IMR-90 (cell line): ENCODE measurements at regions not wholly inside any gene's neighbourhood (a gene's known extent, or its start where the extent isn't known, plus 50 kb on each side); places are given as distances from the start of the nearest gene placed in this dataset.

ENCODE experiments used
- ATAC-seq: fragments of 200-7000 bp; cut with Tn5 transposase; 2 replicates; pipeline ENCODE4 v1.9.1; 2020; ENCODE audit warnings: low read depth, mild to moderate bottlenecking, moderate library complexity
- BruUV-seq: library from RNA; stranded (reverse); fragments of 400-500 nt; replicated peaks from 2 replicates; lab custom pipeline; 2021; lab: Mats Ljungman, UMichigan
- CTCF ChIA-PET: fragments of 300-600 bp; formaldehyde crosslinking; extraction: SDS; loops from one replicate; lab custom pipeline; 2021; ENCODE audit warnings: antibody characterized with exemption; lab: Yijun Ruan, JAX
- POLR2A ChIA-PET: fragments of 300-600 bp; sonication (Branson Sonifier 250); formaldehyde crosslinking; loops from one replicate; lab custom pipeline; 2022; ENCODE audit warnings: antibody characterized with exemption; ENCODE audit not compliant: unreplicated experiment; lab: Charles Lee
- DNase-seq: peaks from one replicate; pipeline ENCODE4 v3.0.0; 2013
- H2AFZ ChIP-seq: replicated peaks from 2 replicates; pipeline ENCODE3; 2013; ENCODE audit warnings: low read length, mild to moderate bottlenecking; ENCODE audit not compliant: poor library complexity
- H2AK5ac ChIP-seq: 2 replicates; pipeline ENCODE4 v1.6.1; 2013; ENCODE audit warnings: low read depth, low read length, inconsistent platforms
- H2AK9ac ChIP-seq: replicated peaks from 2 replicates; pipeline ENCODE3; 2013; ENCODE audit warnings: mild to moderate bottlenecking, low read depth, low read length, moderate library complexity; ENCODE audit not compliant: poor library complexity
- H2BK120ac ChIP-seq: 2 replicates; pipeline ENCODE4 v1.6.1; 2013; ENCODE audit warnings: low read depth, low read length, inconsistent platforms
- H2BK15ac ChIP-seq: 3 replicates; pipeline ENCODE4 v1.6.1; 2013; ENCODE audit warnings: low read depth, low read length, inconsistent platforms
- H2BK20ac ChIP-seq: 2 replicates; pipeline ENCODE4 v1.6.1; 2013; ENCODE audit warnings: low read depth, mild to moderate bottlenecking, inconsistent platforms, low read length, moderate library complexity
- H2BK5ac ChIP-seq: 2 replicates; pipeline ENCODE4 v1.6.1; 2013; ENCODE audit warnings: mild to moderate bottlenecking, low read depth, low read length, inconsistent platforms; ENCODE audit not compliant: poor library complexity, severe bottlenecking
- H3K14ac ChIP-seq: replicated peaks from 2 replicates; pipeline ENCODE4 v1.6.1; 2013; ENCODE audit warnings: low read depth, low read length, inconsistent platforms
- H3K18ac ChIP-seq: 2 replicates; pipeline ENCODE4 v1.6.1; 2013; ENCODE audit warnings: low read depth, low read length, control low read depth
- H3K23ac ChIP-seq: 2 replicates; pipeline ENCODE4 v1.6.1; 2013; ENCODE audit warnings: low read depth, low read length, inconsistent platforms
- H3K27ac ChIP-seq: 2 replicates; pipeline ENCODE4 v1.5.1; 2013; ENCODE audit warnings: mild to moderate bottlenecking, control low read depth, low read length; ENCODE audit not compliant: insufficient read depth
- H3K27me3 ChIP-seq: 2 replicates; pipeline ENCODE4 v1.6.1; 2013; ENCODE audit warnings: low read length; ENCODE audit not compliant: control insufficient read depth, insufficient read depth
- H3K36me3 ChIP-seq: 2 replicates; pipeline ENCODE4 v1.6.1; 2013; ENCODE audit warnings: low read length, mixed read lengths; ENCODE audit not compliant: control insufficient read depth, insufficient read depth
- H3K4ac ChIP-seq: 2 replicates; pipeline ENCODE4 v1.6.1; 2013; ENCODE audit warnings: low read depth, low read length, inconsistent platforms
- H3K4me1 ChIP-seq: 2 replicates; pipeline ENCODE4 v1.6.1; 2013; ENCODE audit warnings: low read length, mixed read lengths; ENCODE audit not compliant: control insufficient read depth, insufficient read depth
- H3K4me2 ChIP-seq: 2 replicates; pipeline ENCODE4 v1.6.1; 2013; ENCODE audit warnings: low read depth, mild to moderate bottlenecking, control low read depth, low read length, moderate library complexity
- H3K4me3 ChIP-seq: 2 replicates; pipeline ENCODE4 v1.5.1; 2013; ENCODE audit warnings: low read depth, mild to moderate bottlenecking, control low read depth, low read length, moderate library complexity; ENCODE audit not compliant: insufficient read depth
- H3K56ac ChIP-seq: 2 replicates; pipeline ENCODE4 v1.6.1; 2013; ENCODE audit warnings: low read length, inconsistent platforms; ENCODE audit not compliant: insufficient read depth; ENCODE audit errors: extremely low read depth
- H3K79me1 ChIP-seq, 2 experiments: 2 replicates each; pipeline ENCODE4 v1.6.1; 2013; ENCODE audit warnings: low read length in 2 of 2, inconsistent platforms in 1 of 2, low read depth in 1 of 2
- H3K9ac ChIP-seq: 2 replicates; pipeline ENCODE4 v1.6.1; 2013; ENCODE audit warnings: low read depth, low read length, control low read depth
- H3K9me1 ChIP-seq: 2 replicates; pipeline ENCODE4 v1.6.1; 2013; ENCODE audit warnings: low read length, inconsistent platforms; ENCODE audit not compliant: insufficient read depth
- H3K9me3 ChIP-seq: 2 replicates; pipeline ENCODE4 v1.6.1; 2013; ENCODE audit warnings: low read length; ENCODE audit not compliant: control insufficient read depth, insufficient read depth
- H4K20me1 ChIP-seq: 2 replicates; pipeline ENCODE4 v1.6.1; 2013; ENCODE audit warnings: low read length, inconsistent platforms; ENCODE audit not compliant: insufficient read depth
- H4K5ac ChIP-seq: 2 replicates; pipeline ENCODE4 v1.6.1; 2013; ENCODE audit warnings: mild to moderate bottlenecking, low read depth, low read length, control low read depth
- H4K8ac ChIP-seq, 2 experiments: 2 replicates each; pipeline ENCODE4 v1.6.1; 2013; ENCODE audit warnings: low read depth in 2 of 2, low read length in 2 of 2, control low read depth in 1 of 2, inconsistent platforms in 1 of 2
- H4K91ac ChIP-seq: 2 replicates; pipeline ENCODE4 v1.6.1; 2013; ENCODE audit warnings: low read depth, low read length, inconsistent platforms; ENCODE audit not compliant: insufficient read depth
- CEBPB ChIP-seq: IDR thresholded peaks from 2 replicates; pipeline ENCODE4 v1.6.1; 2012; ENCODE audit warnings: low read depth, low read length, improper control_type of control experiment
- CTCF ChIP-seq: conservative IDR thresholded peaks from 2 replicates; pipeline ENCODE4 v1.5.1; 2012; ENCODE audit warnings: mild to moderate bottlenecking, low read depth, low read length, improper control_type of control experiment
- WGBS, 2 experiments: methylation state at CpG; one replicate each; pipeline versions ENCODE4 v1.1.5 to v1.1.7; 2013; ENCODE audit warnings: missing lambda C conversion rate in 2 of 2; ENCODE audit not compliant: insufficient read length in 1 of 2; ENCODE audit errors: extremely low coverage in 2 of 2; 5-methylcytosine and 5-hydroxymethylcytosine counted together
- dilution Hi-C: fragments of 300-500 bp; cut with HindIII; formaldehyde crosslinking; loops from one replicate; pipeline ENCODE4 v1.14.3; 2018; ENCODE audit warnings: low sequenced_read_pairs; ENCODE audit not compliant: unreplicated experiment
- in situ Hi-C: fragments of 300-500 bp; cut with MboI; formaldehyde crosslinking; loops from 3 replicates; pipeline ENCODE4 v1.14.3; 2019; ENCODE audit warnings: low sequenced_read_pairs, inconsistent platforms, mixed read lengths
- intact Hi-C: fragments of 100-400 bp; cut with micrococcal nuclease; formaldehyde crosslinking; loops from 2 replicates; pipeline ENCODE4 v1.10.0; 2022

GRCh38 chr10:113420733-113421675 lies 131.8 kb upstream of the HABP2 start:
- Histone ChIP-seq H3K27me3 (no peaks in the 10 kb centered on the region), H2AFZ (no peak overlapping the region), H3K23ac (no peak overlapping the region), H4K20me1 (no peaks in the 10 kb centered on the region), H3K36me3 (no peaks in the 10 kb centered on the region), H3K4me3 (no peak overlapping the region), H3K9me3 (no peaks in the 10 kb centered on the region), H3K4me1 (no peaks in the 10 kb centered on the region), H3K79me1 (no peaks in the 10 kb centered on the region), H2BK20ac (no peak overlapping the region), H4K8ac (no peak overlapping the region), H2BK5ac (no peak overlapping the region), H2AK9ac (no peak overlapping the region), H3K4me2 (no peak overlapping the region), H2BK120ac (no peak overlapping the region), H4K91ac (no peak overlapping the region), H3K18ac (no peak overlapping the region), H4K5ac (no peak overlapping the region), H3K56ac (no peak overlapping the region), H3K9me1 (no peaks in the 10 kb centered on the region), H3K14ac (no peak overlapping the region), H3K4ac (no peak overlapping the region), H3K9ac (no peak overlapping the region), H2BK15ac (no peak overlapping the region), H2AK5ac (no peak overlapping the region), H3K27ac (no peak overlapping the region)
- no TSS peak for BruUV-seq
- TF ChIP-seq CTCF (no peak), CEBPB (no peak)
- in situ Hi-C loops (no loop called here), intact Hi-C loops (no loop called here), dilution Hi-C loops (no loop called here)
- ChIA-PET CTCF (no interaction called here), POLR2A (no interaction called here)
- WGBS, 2 experiments = no CpG with 5 or more reads among the region's 9 CpGs
- DNase-seq (no peak), ATAC-seq (no peak)
